ENCODE measurements at regions not wholly inside any gene's neighbourhood (a gene's known extent, or its start where the extent isn't known, plus 50 kb on each side); places are given as distances from the start of the nearest gene placed in this dataset.

GRCh38 chr1:50261951-50262350 is 153.2 kb downstream of the ELAVL4 start:
- WGBS (ENCODE audit: insufficient coverage, insufficient replicate concordance, low lambda C conversion rate, missing lambda C conversion rate) = 45% methylated on average over 7 of the region's 7 CpGs
- intact Hi-C loops (cut with micrococcal nuclease; ENCODE audit: unreplicated experiment) = no loop called here
- Histone ChIP-seq H2AFZ (ENCODE audit: control insufficient read depth, low read depth, low read length) (no peak overlapping the region), H3K27ac (ENCODE audit: control insufficient read depth, insufficient read depth) (no peak overlapping the region), H3K4me2 (ENCODE audit: control insufficient read depth, insufficient read depth) (no peak overlapping the region), H3K9ac (ENCODE audit: control insufficient read depth, insufficient read depth, low read length) (no peak overlapping the region), H4K20me1 (ENCODE audit: control insufficient read depth, insufficient read depth) (no peaks in the 10 kb centered on the region), H3K27me3 (replicated peaks in 1 of 2; ENCODE audit: control insufficient read depth in 2 of 2, insufficient read depth in 2 of 2, low read length in 1 of 2) (no peaks in the 10 kb centered on the region), H3K9me3 (replicated peaks; ENCODE audit: control insufficient read depth, insufficient read depth, low read length) (no peaks in the 10 kb centered on the region), H3K4me3 (no peak overlapping the region), H3K79me2 (ENCODE audit: control insufficient read depth, insufficient read depth, low read length) (no peaks in the 10 kb centered on the region), H3K4me1 (ENCODE audit: control insufficient read depth, insufficient read depth, low read length) (no peaks in the 10 kb centered on the region), H3K36me3 (ENCODE audit: control insufficient read depth in 2 of 2, insufficient read depth in 2 of 2, low read length in 1 of 2) (no peaks in the 10 kb centered on the region)
- ChIA-PET POLR2A (no interaction called here), SMC1A (ENCODE audit: uncharacterized antibody, unreplicated experiment) (no interaction called here), CTCF (no interaction called here), RAD21 (ENCODE audit: unreplicated experiment) (no interaction called here)
- in situ Hi-C loops (cut with MboI) = no loop called here
- ATAC-seq = no peak
- DNase-seq (ENCODE audit: low read depth, low spot score) = no peak
- no TSS peak for BruUV-seq (replicated peaks)
- no peak for FAIRE-seq
- no peak for TF ChIP-seq HDGF (IDR thresholded peaks at IDR 0.05)
- TF ChIP-seq FOS (IDR thresholded peaks at IDR 0.05; ENCODE audit: borderline replicate concordance, extremely low read depth, insufficient read length) = no peak
- no peak for TF ChIP-seq ESRRA (IDR thresholded peaks at IDR 0.05; ENCODE audit: low read length)
- TF ChIP-seq SMAD5 (IDR thresholded peaks at IDR 0.05; ENCODE audit: low read depth) = no peak
- no peak for TF ChIP-seq MEF2A (IDR thresholded peaks at IDR 0.05; ENCODE audit: insufficient read depth, low read depth, low read length)
- no peak for TF ChIP-seq GABPA (IDR thresholded peaks at IDR 0.05; ENCODE audit: low read depth)
- no peak for TF ChIP-seq ZNF687 (IDR thresholded peaks at IDR 0.05)
- no peak for TF ChIP-seq STAT3 (IDR thresholded peaks at IDR 0.05; ENCODE audit: low read depth, low read length)
- TF ChIP-seq ZNF274 (IDR thresholded peaks at IDR 0.05; ENCODE audit: insufficient read depth, insufficient read length) = no peak
- TF ChIP-seq RUNX3 (IDR thresholded peaks at IDR 0.05; ENCODE audit: low read length) = no peak
- no peak for TF ChIP-seq BHLHE40 (IDR thresholded peaks at IDR 0.05; ENCODE audit: borderline replicate concordance in 1 of 2, low read depth in 2 of 2, low read length in 1 of 2)
- no peak for TF ChIP-seq REST (IDR thresholded peaks at IDR 0.05; ENCODE audit: low read depth, low read length)
- TF ChIP-seq SUPT20H (IDR thresholded peaks at IDR 0.05; ENCODE audit: borderline replicate concordance, control insufficient read depth, low read depth, low read length) = no peak
- TF ChIP-seq SKIL (IDR thresholded peaks at IDR 0.05; ENCODE audit: low read depth, poor library complexity, severe bottlenecking) = no peak
- no peak for TF ChIP-seq TAF1 (IDR thresholded peaks at IDR 0.05; ENCODE audit: borderline replicate concordance, low read depth, low read length)

Data from GM12878 (cell line).